OCI-LY1 (cell line): ENCODE measurements at regions not wholly inside any gene's neighbourhood (a gene's known extent, or its start where the extent isn't known, plus 50 kb on each side); places are given as distances from the start of the nearest gene placed in this dataset.

Experiments used
- CTCF ChIP-seq: fragments of 200-600 bp; sonication (generic), shearing (Covaris generic); IDR thresholded peaks from 2 replicates; pipeline ENCODE4 v1.5.1; 2017; ENCODE audit warnings: mild to moderate bottlenecking, antibody characterized with exemption, low read length, moderate library complexity, mixed read lengths
- EZH2 ChIP-seq: fragments of 200-600 bp; sonication (generic), shearing (Covaris generic); IDR thresholded peaks from 2 replicates; pipeline ENCODE4 v1.8.0; 2017; ENCODE audit warnings: borderline replicate concordance, mixed run types, mild to moderate bottlenecking, antibody characterized with exemption, low read length, moderate library complexity, mixed read lengths

- no peak for TF ChIP-seq CTCF
- no peak for TF ChIP-seq EZH2
These were observed 135.3 kb upstream of the FAM20C start for GRCh38 chr7:57071-57470.
